Kidney (tissue), 13 donors: ENCODE measurements at regions not wholly inside any gene's neighbourhood (a gene's known extent, or its start where the extent isn't known, plus 50 kb on each side); places are given as distances from the start of the nearest gene placed in this dataset.

Experiments
- DNase-seq, 5 donors: peaks; one replicate each; pipeline ENCODE4 v3.0.0-alpha.2; 2013 to 2020
- FAIRE-seq: peaks from 2 replicates; lab custom pipeline; 2012; peaks lifted over from hg19 to GRCh38; lab: Jason Lieb, UNC
- H3K27ac ChIP-seq, 2 donors: one replicate each; pipeline ENCODE4 v1.7.0; 2013; ENCODE audit warnings: low read depth in 2 of 2, low read length in 2 of 2, inconsistent platforms in 1 of 2
- H3K27me3 ChIP-seq: one replicate; pipeline ENCODE4 v1.7.1; 2013; ENCODE audit warnings: low read length, inconsistent platforms; ENCODE audit not compliant: control insufficient read depth, insufficient read depth
- H3K36me3 ChIP-seq, 3 donors: one replicate each; pipeline versions ENCODE4 v1.7.0 to v1.7.1; 2013; ENCODE audit warnings: low read length in 3 of 3, control low read depth in 1 of 3, inconsistent platforms in 1 of 3; ENCODE audit not compliant: insufficient read depth in 3 of 3, control insufficient read depth in 2 of 3
- H3K4me1 ChIP-seq, 3 donors: one replicate each; pipeline versions ENCODE4 v1.7.0 to v1.7.1; 2013; ENCODE audit warnings: low read length in 3 of 3, inconsistent platforms in 1 of 3, low read depth in 1 of 3; ENCODE audit not compliant: control insufficient read depth in 2 of 3, insufficient read depth in 2 of 3
- H3K4me3 ChIP-seq, 3 donors: one replicate each; pipeline versions ENCODE4 v1.7.0 to v1.8.1; 2013; ENCODE audit warnings: low read length in 3 of 3, control low read depth in 1 of 3, inconsistent platforms in 1 of 3
- H3K9ac ChIP-seq, 3 donors: one replicate each; pipeline versions ENCODE4 v1.7.0 to v1.7.1; 2013; ENCODE audit warnings: low read length in 3 of 3, control low read depth in 1 of 3, inconsistent platforms in 1 of 3
- H3K9me3 ChIP-seq, 3 donors: one replicate each; pipeline versions ENCODE4 v1.7.0 to v1.7.1; 2013; ENCODE audit warnings: low read length in 3 of 3, control low read depth in 1 of 3, inconsistent platforms in 1 of 3; ENCODE audit not compliant: control insufficient read depth in 2 of 3, insufficient read depth in 1 of 3
- intact Hi-C: fragments of 100-400 bp; cut with DNase I; formaldehyde crosslinking; loops from one replicate; pipeline ENCODE4 v1.11.1; 2022
- TF ChIP-seq, protein P1 (sequence below): IDR thresholded peaks from 3 replicates; pipeline ENCODE4 v1.5.1; 2012; ENCODE audit warnings: mild to moderate bottlenecking, moderate library complexity, borderline replicate concordance; ENCODE audit not compliant: insufficient read depth; ENCODE audit errors: extremely low read depth
- donor health status: control.
- donor health status: control.
- donor health status: control.
- donor health status: control.
- donor health status: control.
- donor health status: DM: yes; HTN: yes; CAD: no.
- donor health status: Normal renal cell carcinoma (clear cell type).

DNA sequence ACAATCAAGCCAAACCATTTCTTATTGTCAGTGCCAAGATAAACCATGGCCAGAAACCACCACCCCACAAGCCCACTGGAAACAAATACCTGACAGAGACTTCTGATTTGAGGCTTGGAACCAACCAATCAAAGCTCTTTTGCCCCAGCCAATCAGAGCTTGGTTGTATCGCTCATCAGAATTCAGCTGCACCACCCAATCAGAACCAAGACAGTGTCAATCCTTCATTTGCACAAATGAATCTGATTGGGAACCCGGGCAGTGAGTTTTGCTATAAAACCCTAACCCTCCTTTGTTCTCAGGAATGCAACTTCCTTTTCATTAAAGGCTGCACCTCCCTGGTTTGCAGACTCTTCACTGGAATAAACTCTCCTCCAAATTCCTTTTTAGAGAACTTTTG lies 87.4 kb downstream of the ELAPOR2 start:
- no peak for DNase-seq
- no peak overlapping the region for H3K9ac ChIP-seq
- no peak for FAIRE-seq
- H3K4me3 ChIP-seq: no peak overlapping the region
- H3K4me1 ChIP-seq: no peaks in the 10 kb centered on the region
- TF ChIP-seq, protein P1, sequence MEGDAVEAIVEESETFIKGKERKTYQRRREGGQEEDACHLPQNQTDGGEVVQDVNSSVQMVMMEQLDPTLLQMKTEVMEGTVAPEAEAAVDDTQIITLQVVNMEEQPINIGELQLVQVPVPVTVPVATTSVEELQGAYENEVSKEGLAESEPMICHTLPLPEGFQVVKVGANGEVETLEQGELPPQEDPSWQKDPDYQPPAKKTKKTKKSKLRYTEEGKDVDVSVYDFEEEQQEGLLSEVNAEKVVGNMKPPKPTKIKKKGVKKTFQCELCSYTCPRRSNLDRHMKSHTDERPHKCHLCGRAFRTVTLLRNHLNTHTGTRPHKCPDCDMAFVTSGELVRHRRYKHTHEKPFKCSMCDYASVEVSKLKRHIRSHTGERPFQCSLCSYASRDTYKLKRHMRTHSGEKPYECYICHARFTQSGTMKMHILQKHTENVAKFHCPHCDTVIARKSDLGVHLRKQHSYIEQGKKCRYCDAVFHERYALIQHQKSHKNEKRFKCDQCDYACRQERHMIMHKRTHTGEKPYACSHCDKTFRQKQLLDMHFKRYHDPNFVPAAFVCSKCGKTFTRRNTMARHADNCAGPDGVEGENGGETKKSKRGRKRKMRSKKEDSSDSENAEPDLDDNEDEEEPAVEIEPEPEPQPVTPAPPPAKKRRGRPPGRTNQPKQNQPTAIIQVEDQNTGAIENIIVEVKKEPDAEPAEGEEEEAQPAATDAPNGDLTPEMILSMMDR: no peak
- H3K27ac ChIP-seq: no peak overlapping the region
- H3K27me3 ChIP-seq: no peaks in the 10 kb centered on the region
- no peaks in the 10 kb centered on the region for H3K36me3 ChIP-seq
- no peaks in the 10 kb centered on the region for H3K9me3 ChIP-seq
- intact Hi-C loops: no loop called here

DNA sequence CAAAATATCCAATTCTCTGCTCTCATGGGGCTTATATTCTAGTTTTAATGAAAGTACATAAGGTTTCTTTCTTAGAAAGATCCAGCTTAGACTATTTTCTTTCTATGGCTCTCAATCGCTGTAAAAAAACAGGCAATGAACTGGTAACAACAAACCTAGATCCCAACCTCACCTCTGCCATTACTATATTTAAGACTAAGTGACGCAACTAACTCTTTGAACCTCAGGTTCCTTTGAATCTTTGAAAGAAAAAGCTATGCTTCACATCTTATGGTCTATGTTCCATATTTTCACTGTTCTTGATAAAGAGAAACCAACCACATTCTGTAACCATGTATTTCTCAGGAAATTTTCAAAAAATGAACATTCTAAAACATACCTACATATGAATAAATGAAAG lies 88.5 kb downstream of the ELAPOR2 start:
- no peaks in the 10 kb centered on the region for H3K9me3 ChIP-seq
- no peak for FAIRE-seq

DNA sequence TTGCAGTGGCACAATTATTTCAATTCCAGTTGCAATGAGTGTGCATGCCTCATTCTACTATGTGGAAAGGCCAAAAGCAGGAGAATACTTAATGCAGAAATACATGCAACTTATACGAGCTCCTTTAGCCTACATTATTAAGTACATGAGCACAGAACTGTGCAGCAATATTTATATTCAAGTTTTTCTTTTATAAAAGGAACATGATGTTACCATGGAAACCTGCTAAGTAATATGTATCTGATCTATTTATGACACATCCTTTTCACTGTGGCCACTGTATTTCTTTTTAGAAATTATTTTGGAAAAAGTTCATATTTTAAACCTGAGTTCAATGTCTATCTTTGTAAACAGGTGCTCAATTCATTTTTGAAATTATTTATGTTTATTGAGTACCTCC lies 88.9 kb downstream of the ELAPOR2 start:
- H3K9ac ChIP-seq: no peak overlapping the region
- H3K27me3 ChIP-seq: no peaks in the 10 kb centered on the region
- H3K4me1 ChIP-seq: peaks cover 0 to 3% (median 0%) of the 10 kb centered on the region in 3 donors
- H3K4me3 ChIP-seq: no peak overlapping the region
- no peak overlapping the region for H3K27ac ChIP-seq
- TF ChIP-seq, protein P1: no peak
- FAIRE-seq (no peak), DNase-seq (no peak)
- intact Hi-C loops: no loop called here
- H3K9me3 ChIP-seq: no peaks in the 10 kb centered on the region
- H3K36me3 ChIP-seq: no peaks in the 10 kb centered on the region

More for the DNA sequence above, 88.5 kb downstream of the ELAPOR2 start:
- H3K36me3 ChIP-seq: no peaks in the 10 kb centered on the region
- H3K4me3 ChIP-seq: no peak overlapping the region
- TF ChIP-seq, protein P1: no peak
- H3K4me1 ChIP-seq: no peaks in the 10 kb centered on the region
- no peak overlapping the region for H3K9ac ChIP-seq
- intact Hi-C loops: no loop called here
- DNase-seq: no peak
- no peaks in the 10 kb centered on the region for H3K27me3 ChIP-seq
- no peak overlapping the region for H3K27ac ChIP-seq

DNA sequence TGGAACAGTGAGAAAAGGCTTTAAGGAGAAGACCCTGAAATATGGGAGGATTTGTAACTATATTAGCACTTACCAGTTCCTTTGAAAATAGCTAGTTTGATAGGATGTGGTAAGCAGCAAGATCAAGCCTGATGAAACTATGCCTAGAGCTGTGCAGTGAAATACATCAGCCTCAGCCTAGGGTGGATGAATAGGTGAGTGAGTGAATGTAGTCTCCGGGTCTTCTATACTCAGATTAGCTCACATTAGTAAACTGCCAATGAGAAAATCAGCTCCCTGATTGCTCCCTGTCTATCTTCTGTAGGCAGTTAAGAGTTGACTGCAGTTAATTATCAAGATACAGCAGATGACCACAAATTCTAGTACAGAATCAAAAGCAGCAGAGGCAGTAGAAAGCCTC lies 89.6 kb downstream of the ELAPOR2 start:
- Histone ChIP-seq H3K9ac (no peak overlapping the region), H3K4me3 (no peak overlapping the region), H3K27me3 (no peaks in the 10 kb centered on the region), H3K4me1 (peaks cover 0 to 4% (median 0%) of the 10 kb centered on the region in 3 donors), H3K9me3 (no peaks in the 10 kb centered on the region), H3K27ac (no peak overlapping the region), H3K36me3 (no peaks in the 10 kb centered on the region)
- intact Hi-C loops: no loop called here
- TF ChIP-seq, protein P1: no peak
- FAIRE-seq (no peak), DNase-seq (no peak)
